Natural killer cell (primary cell): ENCODE measurements at regions not wholly inside any gene's neighbourhood (a gene's known extent, or its start where the extent isn't known, plus 50 kb on each side); places are given as distances from the start of the nearest gene placed in this dataset.

Source experiments
- ATAC-seq, 3 donors: fragments of 150-1000 bp in 2 of 3; fragments of 200-7000 bp in 1 of 3; cut with Tn5 transposase; 1 replicate in 1 of 3; 2 replicates in 2 of 3; pipeline ENCODE4 v1.10.0; 2021; ENCODE audit warnings: mild to moderate bottlenecking in 2 of 3, moderate library complexity in 2 of 3
- DNase-seq, 2 donors: peaks; one replicate each; pipeline versions ENCODE4 v3.0.0 to v3.0.0-alpha.2; 2013 to 2021; ENCODE audit warnings: mixed read lengths in 1 of 2
- H3K27ac ChIP-seq: one replicate; pipeline ENCODE4 v1.5.1; 2013; ENCODE audit warnings: mild to moderate bottlenecking, low read length
- H3K27me3 ChIP-seq: one replicate; pipeline ENCODE4 v1.6.1; 2013; ENCODE audit warnings: low read length; ENCODE audit not compliant: control insufficient read depth, insufficient read depth
- H3K36me3 ChIP-seq: one replicate; pipeline ENCODE4 v1.6.1; 2013; ENCODE audit warnings: low read length; ENCODE audit not compliant: control insufficient read depth, insufficient read depth
- H3K4me1 ChIP-seq: one replicate; pipeline ENCODE4 v1.6.1; 2013; ENCODE audit warnings: low read length; ENCODE audit not compliant: control insufficient read depth, insufficient read depth
- H3K4me3 ChIP-seq: one replicate; pipeline ENCODE4 v1.5.1; 2013; ENCODE audit warnings: low read length
- H3K9me3 ChIP-seq: one replicate; pipeline ENCODE4 v1.6.1; 2013; ENCODE audit warnings: low read length; ENCODE audit not compliant: control insufficient read depth, insufficient read depth
- H3K27ac Mint-ChIP-seq, 2 donors: one replicate each; pipeline ENCODE4 v1.8.0; 2022; ENCODE audit warnings: mild to moderate bottlenecking in 2 of 2, mixed read lengths in 2 of 2, moderate library complexity in 1 of 2
- H3K27me3 Mint-ChIP-seq, 2 donors: one replicate each; pipeline ENCODE4 v1.8.0; 2022; ENCODE audit warnings: low read depth in 2 of 2, mixed read lengths in 2 of 2
- H3K36me3 Mint-ChIP-seq: one replicate; pipeline ENCODE4 v1.8.0; 2022; ENCODE audit warnings: mixed read lengths
- H3K4me1 Mint-ChIP-seq, 2 donors: one replicate each; pipeline ENCODE4 v1.8.0; 2022; ENCODE audit warnings: mixed read lengths in 2 of 2
- H3K4me3 Mint-ChIP-seq: one replicate; pipeline ENCODE4 v1.8.0; 2022; ENCODE audit warnings: mild to moderate bottlenecking, moderate library complexity, mixed read lengths
- H3K9me3 Mint-ChIP-seq, 2 donors: one replicate each; pipeline ENCODE4 v1.8.0; 2022; ENCODE audit warnings: mixed read lengths in 2 of 2
- CTCF ChIP-seq: fragments of 200-600 bp; IDR thresholded peaks from one replicate; pipeline ENCODE4 v1.8.0; 2022; ENCODE audit warnings: antibody characterized with exemption
- WGBS: methylation state at CpG from one replicate; pipeline ENCODE4 v1.1.7; 2013; ENCODE audit warnings: missing lambda C conversion rate; ENCODE audit not compliant: insufficient coverage; 5-methylcytosine and 5-hydroxymethylcytosine counted together
- intact Hi-C: fragments of 100-400 bp; cut with micrococcal nuclease; formaldehyde crosslinking; loops from one replicate; pipeline ENCODE4 v1.14.2; 2022

- Mint-ChIP-seq H3K27ac (no peak overlapping the region), H3K4me1 (no peaks in the 10 kb centered on the region), H3K27me3 (peaks cover 0 to 10% of the 10 kb centered on the region in 2 donors), H3K4me3 (no peak overlapping the region), H3K36me3 (no peaks in the 10 kb centered on the region), H3K9me3 (no peaks in the 10 kb centered on the region)
- TF ChIP-seq CTCF: no peak
- Histone ChIP-seq H3K27me3 (no peaks in the 10 kb centered on the region), H3K36me3 (no peaks in the 10 kb centered on the region), H3K4me3 (no peak overlapping the region), H3K9me3 (no peaks in the 10 kb centered on the region), H3K4me1 (no peaks in the 10 kb centered on the region), H3K27ac (no peak overlapping the region)
- intact Hi-C loops: loop anchor here (10.0 kb wide), 1 partner anchor 379 kb away; no protein-coding TSS in a partner anchor
- no peak for DNase-seq
- no peak for ATAC-seq
Observed at GRCh38 chr5:56313596-56313995, 80.5 kb upstream of the ANKRD55 start.

- Histone ChIP-seq H3K4me3 (no peak overlapping the region), H3K36me3 (no peaks in the 10 kb centered on the region), H3K27ac (no peak overlapping the region), H3K27me3 (no peaks in the 10 kb centered on the region), H3K9me3 (no peaks in the 10 kb centered on the region), H3K4me1 (no peaks in the 10 kb centered on the region)
- Mint-ChIP-seq H3K9me3 (no peaks in the 10 kb centered on the region), H3K4me1 (no peaks in the 10 kb centered on the region), H3K27ac (no peak overlapping the region), H3K27me3 (peaks cover 0 to 10% of the 10 kb centered on the region in 2 donors), H3K36me3 (no peaks in the 10 kb centered on the region), H3K4me3 (no peak overlapping the region)
- 72% methylated on average over 3 of the region's 5 CpGs for WGBS
- TF ChIP-seq CTCF: no peak
- no peak for DNase-seq
- intact Hi-C loops: loop anchor here (10.0 kb wide), 1 partner anchor 378 kb away; no protein-coding TSS in a partner anchor
- ATAC-seq: no peak
Observed at GRCh38 chr5:56313004-56313531, 79.9 kb upstream of the ANKRD55 start.

GRCh38 chr5:56311306-56311905 is 78.3 kb upstream of the ANKRD55 start:
- Mint-ChIP-seq H3K9me3 (no peaks in the 10 kb centered on the region), H3K4me1 (no peaks in the 10 kb centered on the region), H3K36me3 (no peaks in the 10 kb centered on the region), H3K27me3 (peaks cover 1 to 10% of the 10 kb centered on the region in 2 donors), H3K27ac (no peak overlapping the region), H3K4me3 (no peak overlapping the region)
- Histone ChIP-seq H3K27me3 (no peaks in the 10 kb centered on the region), H3K27ac (no peak overlapping the region), H3K4me3 (no peak overlapping the region), H3K4me1 (no peaks in the 10 kb centered on the region), H3K9me3 (no peaks in the 10 kb centered on the region), H3K36me3 (no peaks in the 10 kb centered on the region)
- no peak for DNase-seq
- TF ChIP-seq CTCF: no peak
- ATAC-seq: no peak
- WGBS: 66% methylated on average over 5 of the region's 5 CpGs
- intact Hi-C loops: loop anchor here (10.0 kb wide), 1 partner anchor 377 kb away; no protein-coding TSS in a partner anchor
